ENCODE measurements at regions not wholly inside any gene's neighbourhood (a gene's known extent, or its start where the extent isn't known, plus 50 kb on each side); places are given as distances from the start of the nearest gene placed in this dataset.

DNA sequence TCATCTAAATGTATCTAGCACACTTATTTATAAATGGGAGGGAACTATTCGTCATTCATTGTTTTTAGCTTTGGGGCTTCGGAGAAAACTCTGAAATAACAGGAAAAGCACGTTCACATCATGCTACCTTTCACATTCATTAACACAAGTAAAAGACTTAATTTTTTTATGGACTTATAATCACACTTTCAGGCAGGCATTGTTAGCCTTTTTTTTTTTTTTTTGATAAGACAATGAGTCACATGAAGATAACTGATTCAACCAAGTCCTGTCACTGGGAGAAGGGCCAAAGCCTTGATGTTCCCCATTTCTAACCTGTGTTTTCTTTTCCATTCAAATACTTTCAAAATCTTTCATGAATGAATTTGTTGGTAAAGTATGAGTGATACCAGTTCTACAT lies 631.3 kb upstream of the CA10 start:
- no peak for DNase-seq (ENCODE audit: low spot score)
- H2BK5ac ChIP-seq (ENCODE audit: low read length), result no peak overlapping the region
- H3K27me3 ChIP-seq (ENCODE audit: control insufficient read depth in 3 of 3, insufficient read depth in 3 of 3, low read depth in 1 of 3, low read length in 3 of 3), result no peaks in the 10 kb centered on the region
- H2AK5ac ChIP-seq (ENCODE audit: low read depth, low read length), result no peak overlapping the region
- H3K79me1 ChIP-seq (ENCODE audit: low read depth, low read length), result no peaks in the 10 kb centered on the region
- H2BK120ac ChIP-seq (ENCODE audit: low read depth, low read length), result no peak overlapping the region
- H3K27ac ChIP-seq (replicated peaks; ENCODE audit: low read length), result no peak overlapping the region
- no peaks in the 10 kb centered on the region for H3K36me3 ChIP-seq (replicated peaks in 1 of 2; ENCODE audit: control insufficient read depth in 2 of 2, insufficient read depth in 2 of 2, low read length in 2 of 2)
- no peak overlapping the region for H3K4me2 ChIP-seq (ENCODE audit: insufficient read depth, low read length, poor library complexity, severe bottlenecking)
- H3K23ac ChIP-seq (ENCODE audit: low read depth, low read length, poor library complexity), result no peak overlapping the region
- H2AFZ ChIP-seq (ENCODE audit: low read length), result no peak overlapping the region
- H3K18ac ChIP-seq (ENCODE audit: low read length), result no peak overlapping the region
- H2BK15ac ChIP-seq (ENCODE audit: low read length), result no peak overlapping the region
- H3K9me3 ChIP-seq (replicated peaks in 1 of 2; ENCODE audit: control insufficient read depth in 2 of 2, insufficient read depth in 1 of 2, low read depth in 1 of 2, low read length in 2 of 2), result no peaks in the 10 kb centered on the region
- no peak overlapping the region for H3K4ac ChIP-seq (ENCODE audit: low read length)
- no peak overlapping the region for H3K9ac ChIP-seq (ENCODE audit: low read depth, low read length, poor library complexity)
- no peaks in the 10 kb centered on the region for H3K4me1 ChIP-seq (ENCODE audit: control insufficient read depth in 2 of 2, insufficient read depth in 1 of 2, low read depth in 1 of 2, low read length in 2 of 2)
- H4K91ac ChIP-seq (ENCODE audit: low read depth, low read length, poor library complexity), result no peak overlapping the region
- no peak overlapping the region for H3K4me3 ChIP-seq (ENCODE audit: low read length in 2 of 2)
- no peak overlapping the region for H3K14ac ChIP-seq (ENCODE audit: low read length)
- WGBS, 2 donors (ENCODE audit: extremely low coverage in 2 of 2, insufficient read length in 2 of 2, insufficient replicate concordance in 1 of 2), result no CpG with 5 or more reads among the region's 3 CpGs
- no peak overlapping the region for H2BK12ac ChIP-seq (ENCODE audit: low read length)
- H4K8ac ChIP-seq (ENCODE audit: low read depth, low read length), result no peak overlapping the region

DNA sequence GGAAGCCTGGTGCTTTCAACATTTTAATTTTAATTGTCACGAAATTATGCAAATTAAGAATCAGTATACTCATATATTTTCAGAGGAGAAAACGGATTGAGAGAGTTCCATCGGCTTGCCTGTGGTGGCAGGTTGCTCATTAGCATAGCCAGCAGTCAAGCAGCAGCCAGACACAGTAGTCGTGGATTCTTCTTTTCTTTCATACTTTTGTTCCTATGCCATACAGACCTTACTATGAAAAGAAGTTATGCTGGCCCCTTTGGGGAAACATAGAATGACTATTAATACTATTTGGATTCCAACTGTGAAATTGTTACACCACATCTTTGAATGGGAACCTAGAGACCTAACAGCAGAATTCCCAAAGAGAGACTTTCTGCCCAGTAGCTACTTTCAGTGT lies 617.7 kb upstream of the CA10 start:
- Histone ChIP-seq H3K36me3 (replicated peaks in 1 of 2; ENCODE audit: control insufficient read depth in 2 of 2, insufficient read depth in 2 of 2, low read length in 2 of 2) (no peaks in the 10 kb centered on the region), H3K9ac (ENCODE audit: low read depth, low read length, poor library complexity) (no peak overlapping the region), H2BK15ac (ENCODE audit: low read length) (no peak overlapping the region), H3K4me1 (ENCODE audit: control insufficient read depth in 2 of 2, insufficient read depth in 1 of 2, low read depth in 1 of 2, low read length in 2 of 2) (no peaks in the 10 kb centered on the region), H3K14ac (ENCODE audit: low read length) (no peak overlapping the region), H2AK5ac (ENCODE audit: low read depth, low read length) (no peak overlapping the region), H3K18ac (ENCODE audit: low read length) (no peak overlapping the region), H3K4me2 (ENCODE audit: insufficient read depth, low read length, poor library complexity, severe bottlenecking) (no peak overlapping the region), H3K4me3 (ENCODE audit: low read length in 2 of 2) (no peak overlapping the region), H2BK120ac (ENCODE audit: low read depth, low read length) (no peak overlapping the region), H4K8ac (ENCODE audit: low read depth, low read length) (no peak overlapping the region), H3K4ac (ENCODE audit: low read length) (no peak overlapping the region), H3K9me3 (replicated peaks in 1 of 2; ENCODE audit: control insufficient read depth in 2 of 2, insufficient read depth in 1 of 2, low read depth in 1 of 2, low read length in 2 of 2) (no peaks in the 10 kb centered on the region), H2BK12ac (ENCODE audit: low read length) (no peak overlapping the region), H3K27me3 (ENCODE audit: control insufficient read depth in 3 of 3, insufficient read depth in 3 of 3, low read depth in 1 of 3, low read length in 3 of 3) (no peaks in the 10 kb centered on the region), H4K91ac (ENCODE audit: low read depth, low read length, poor library complexity) (no peak overlapping the region), H3K27ac (replicated peaks; ENCODE audit: low read length) (no peak overlapping the region), H3K79me1 (ENCODE audit: low read depth, low read length) (no peaks in the 10 kb centered on the region), H2AFZ (ENCODE audit: low read length) (no peak overlapping the region), H2BK5ac (ENCODE audit: low read length) (no peak overlapping the region), H3K23ac (ENCODE audit: low read depth, low read length, poor library complexity) (no peak overlapping the region)
- no CpG with 5 or more reads among the region's 4 CpGs for WGBS, 2 donors (ENCODE audit: extremely low coverage in 2 of 2, insufficient read length in 2 of 2, insufficient replicate concordance in 1 of 2)
- peak; percentile 3 for DNase-seq (ENCODE audit: low spot score)

DNA sequence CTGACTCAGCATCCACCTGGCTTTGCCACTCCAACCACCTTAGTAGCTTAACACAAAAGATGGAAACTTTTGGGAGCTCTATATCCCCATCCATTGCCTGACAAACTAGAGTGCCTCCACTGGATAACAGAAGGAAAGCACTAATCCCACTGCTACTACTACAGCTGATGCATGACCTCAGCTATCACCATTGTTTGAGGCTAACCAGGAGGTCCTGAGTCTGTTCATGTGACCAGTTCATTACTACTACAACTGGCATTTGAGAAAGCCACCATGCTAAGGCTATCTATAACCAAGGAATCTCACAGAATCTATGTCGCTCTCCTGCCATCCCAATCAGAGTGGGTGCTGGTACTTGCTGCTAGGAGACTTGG lies 604.3 kb upstream of the CA10 start:
- H3K4me2 ChIP-seq (ENCODE audit: insufficient read depth, low read length, poor library complexity, severe bottlenecking), result no peak overlapping the region
- H3K18ac ChIP-seq (ENCODE audit: low read length), result no peak overlapping the region
- no peak overlapping the region for H3K14ac ChIP-seq (ENCODE audit: low read length)
- WGBS, 2 donors (ENCODE audit: extremely low coverage in 2 of 2, insufficient read length in 2 of 2, insufficient replicate concordance in 1 of 2), result no CpG with 5 or more reads among the region's 1 CpG
- H3K4me1 ChIP-seq (ENCODE audit: control insufficient read depth in 2 of 2, insufficient read depth in 1 of 2, low read depth in 1 of 2, low read length in 2 of 2), result no peaks in the 10 kb centered on the region
- H3K27ac ChIP-seq (replicated peaks; ENCODE audit: low read length), result no peak overlapping the region
- H3K27me3 ChIP-seq (ENCODE audit: control insufficient read depth in 3 of 3, insufficient read depth in 3 of 3, low read depth in 1 of 3, low read length in 3 of 3), result no peaks in the 10 kb centered on the region
- no peak overlapping the region for H4K8ac ChIP-seq (ENCODE audit: low read depth, low read length)
- no peak overlapping the region for H3K4ac ChIP-seq (ENCODE audit: low read length)
- no peak overlapping the region for H3K23ac ChIP-seq (ENCODE audit: low read depth, low read length, poor library complexity)
- H2AK5ac ChIP-seq (ENCODE audit: low read depth, low read length), result no peak overlapping the region
- H3K79me1 ChIP-seq (ENCODE audit: low read depth, low read length), result no peaks in the 10 kb centered on the region
- H2BK120ac ChIP-seq (ENCODE audit: low read depth, low read length), result no peak overlapping the region
- H3K36me3 ChIP-seq (replicated peaks in 1 of 2; ENCODE audit: control insufficient read depth in 2 of 2, insufficient read depth in 2 of 2, low read length in 2 of 2), result no peaks in the 10 kb centered on the region
- H2BK5ac ChIP-seq (ENCODE audit: low read length), result no peak overlapping the region
- H3K9me3 ChIP-seq (replicated peaks in 1 of 2; ENCODE audit: control insufficient read depth in 2 of 2, insufficient read depth in 1 of 2, low read depth in 1 of 2, low read length in 2 of 2), result no peaks in the 10 kb centered on the region
- no peak overlapping the region for H3K4me3 ChIP-seq (ENCODE audit: low read length in 2 of 2)
- no peak overlapping the region for H2BK15ac ChIP-seq (ENCODE audit: low read length)
- H2BK12ac ChIP-seq (ENCODE audit: low read length), result no peak overlapping the region
- H2AFZ ChIP-seq (ENCODE audit: low read length), result no peak overlapping the region
- no peak overlapping the region for H4K91ac ChIP-seq (ENCODE audit: low read depth, low read length, poor library complexity)
- DNase-seq (ENCODE audit: low spot score), result no peak
- no peak overlapping the region for H3K9ac ChIP-seq (ENCODE audit: low read depth, low read length, poor library complexity)

DNA sequence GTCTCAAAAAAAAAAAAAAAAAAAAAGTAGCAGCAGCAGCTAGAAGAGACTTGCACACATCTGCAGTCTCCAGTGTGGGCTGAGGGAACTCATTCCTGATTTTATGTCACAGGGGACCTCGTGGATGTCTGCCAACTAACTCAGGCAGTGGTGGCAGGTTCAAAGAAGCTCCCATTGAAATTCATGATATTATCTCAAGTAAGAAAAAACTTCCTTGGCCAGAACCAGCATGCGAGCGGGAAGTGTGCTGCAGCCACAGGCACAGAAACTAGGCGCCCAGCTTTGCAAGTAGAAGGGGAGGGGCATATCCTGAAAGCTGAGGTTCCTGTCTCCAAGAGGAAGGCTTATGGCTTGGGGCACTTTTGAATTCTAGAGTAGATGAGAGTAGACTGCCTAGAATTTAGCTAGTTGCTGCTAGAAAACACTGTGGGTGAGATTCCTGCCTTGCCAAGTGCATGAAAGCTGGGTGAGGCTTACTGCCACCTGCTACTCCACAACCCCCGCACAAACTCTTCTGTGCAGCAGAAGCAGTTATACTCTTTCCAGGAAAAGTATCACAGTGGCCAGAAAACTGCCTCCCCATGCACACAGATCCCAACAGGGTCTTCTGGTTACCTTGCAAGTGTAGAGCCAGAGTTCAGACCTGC lies 603.8 kb upstream of the CA10 start:
- H3K18ac ChIP-seq (ENCODE audit: low read length), result no peak overlapping the region
- H4K91ac ChIP-seq (ENCODE audit: low read depth, low read length, poor library complexity), result no peak overlapping the region
- H3K27ac ChIP-seq (replicated peaks; ENCODE audit: low read length), result no peak overlapping the region
- H3K4me2 ChIP-seq (ENCODE audit: insufficient read depth, low read length, poor library complexity, severe bottlenecking), result no peak overlapping the region
- no peak overlapping the region for H3K4me3 ChIP-seq (ENCODE audit: low read length in 2 of 2)
- H2BK12ac ChIP-seq (ENCODE audit: low read length), result no peak overlapping the region
- H2BK5ac ChIP-seq (ENCODE audit: low read length), result no peak overlapping the region
- no CpG with 5 or more reads among the region's 5 CpGs for WGBS, 2 donors (ENCODE audit: extremely low coverage in 2 of 2, insufficient read length in 2 of 2, insufficient replicate concordance in 1 of 2)
- DNase-seq (ENCODE audit: low spot score), result no peak
- no peak overlapping the region for H2BK15ac ChIP-seq (ENCODE audit: low read length)
- no peak overlapping the region for H2AFZ ChIP-seq (ENCODE audit: low read length)
- no peak overlapping the region for H2AK5ac ChIP-seq (ENCODE audit: low read depth, low read length)
- H3K4me1 ChIP-seq (ENCODE audit: control insufficient read depth in 2 of 2, insufficient read depth in 1 of 2, low read depth in 1 of 2, low read length in 2 of 2), result no peaks in the 10 kb centered on the region
- H3K27me3 ChIP-seq (ENCODE audit: control insufficient read depth in 3 of 3, insufficient read depth in 3 of 3, low read depth in 1 of 3, low read length in 3 of 3), result no peaks in the 10 kb centered on the region
- no peak overlapping the region for H4K8ac ChIP-seq (ENCODE audit: low read depth, low read length)
- H3K4ac ChIP-seq (ENCODE audit: low read length), result no peak overlapping the region
- no peaks in the 10 kb centered on the region for H3K9me3 ChIP-seq (replicated peaks in 1 of 2; ENCODE audit: control insufficient read depth in 2 of 2, insufficient read depth in 1 of 2, low read depth in 1 of 2, low read length in 2 of 2)
- no peak overlapping the region for H3K14ac ChIP-seq (ENCODE audit: low read length)
- no peak overlapping the region for H2BK120ac ChIP-seq (ENCODE audit: low read depth, low read length)
- no peak overlapping the region for H3K23ac ChIP-seq (ENCODE audit: low read depth, low read length, poor library complexity)
- no peak overlapping the region for H3K9ac ChIP-seq (ENCODE audit: low read depth, low read length, poor library complexity)
- H3K79me1 ChIP-seq (ENCODE audit: low read depth, low read length), result no peaks in the 10 kb centered on the region
- H3K36me3 ChIP-seq (replicated peaks in 1 of 2; ENCODE audit: control insufficient read depth in 2 of 2, insufficient read depth in 2 of 2, low read length in 2 of 2), result no peaks in the 10 kb centered on the region
